Erythroblast (primary cell): ENCODE measurements at regions not wholly inside any gene's neighbourhood (a gene's known extent, or its start where the extent isn't known, plus 50 kb on each side); places are given as distances from the start of the nearest gene placed in this dataset.

Experiments
- DNase-seq, 2 experiments: peaks; one replicate each; lab custom pipeline; 2025; lab: John Stamatoyannopoulos, UW
- GATA1 ChIP-seq: IDR thresholded peaks from 2 replicates; pipeline ENCODE4 v1.6.1; 2011; ENCODE audit warnings: low read depth, mild to moderate bottlenecking, control low read depth, low read length, moderate library complexity
- POLR2A ChIP-seq: IDR thresholded peaks from 2 replicates; pipeline ENCODE4 v1.6.1; 2011; ENCODE audit warnings: mild to moderate bottlenecking, low read length

GRCh38 chr2:120576509-120577474 is 158.9 kb upstream of the GLI2 start:
- TF ChIP-seq GATA1 = no peak
- no peak for TF ChIP-seq POLR2A
- DNase-seq = no peak

- DNase-seq = no peak
- TF ChIP-seq GATA1 (no peak), POLR2A (no peak)
Measured at GRCh38 chr2:120577721-120578295, 157.9 kb upstream of the GLI2 start.

- DNase-seq = no peak
- TF ChIP-seq POLR2A (no peak), GATA1 (no peak)
Measured at GRCh38 chr2:120578576-120579352, 156.9 kb upstream of the GLI2 start.

GRCh38 chr2:120579916-120580685 is 155.6 kb upstream of the GLI2 start:
- TF ChIP-seq POLR2A (no peak), GATA1 (no peak)
- no peak for DNase-seq

- DNase-seq = no peak
- no peak for TF ChIP-seq GATA1
- TF ChIP-seq POLR2A = no peak
Measured at GRCh38 chr2:120580709-120581108, 155.0 kb upstream of the GLI2 start.

GRCh38 chr2:120583121-120583520 is 152.5 kb upstream of the GLI2 start:
- DNase-seq = no peak
- TF ChIP-seq GATA1 (no peak), POLR2A (no peak)

GRCh38 chr2:120583851-120584570 is 151.7 kb upstream of the GLI2 start:
- TF ChIP-seq POLR2A (no peak), GATA1 (no peak)
- DNase-seq = no peak

GRCh38 chr2:120586507-120587278 is 149.0 kb upstream of the GLI2 start:
- TF ChIP-seq GATA1 = no peak
- no peak for TF ChIP-seq POLR2A
- no peak for DNase-seq

- DNase-seq = no peak
- no peak for TF ChIP-seq GATA1
Measured at GRCh38 chr2:120587279-120587996, 148.2 kb upstream of the GLI2 start.

- TF ChIP-seq GATA1 = no peak
- TF ChIP-seq POLR2A = no peak
- no peak for DNase-seq
Measured at GRCh38 chr2:120587997-120588336, 147.7 kb upstream of the GLI2 start.

GRCh38 chr2:120589771-120590608 is 145.7 kb upstream of the GLI2 start:
- TF ChIP-seq POLR2A (no peak), GATA1 (no peak)
- DNase-seq = no peak
